ENCODE measurements at regions not wholly inside any gene's neighbourhood (a gene's known extent, or its start where the extent isn't known, plus 50 kb on each side); places are given as distances from the start of the nearest gene placed in this dataset.

- ChIA-PET POLR2A (ENCODE audit: unreplicated experiment) (interaction anchor here (0.6 kb wide), 1 partner anchor 275 kb away, joined by 5 read pairs; no protein-coding TSS in a partner anchor), CTCF (no interaction called here)
Observed at GRCh38 chr12:46916796-46917419, 91.1 kb upstream of the SLC38A4 start.

GRCh38 chr12:46917821-46918220, 92.0 kb upstream of the SLC38A4 start:
- ChIA-PET CTCF (no interaction called here), POLR2A (ENCODE audit: unreplicated experiment) (no interaction called here)
- TF ChIP-seq, protein P1, sequence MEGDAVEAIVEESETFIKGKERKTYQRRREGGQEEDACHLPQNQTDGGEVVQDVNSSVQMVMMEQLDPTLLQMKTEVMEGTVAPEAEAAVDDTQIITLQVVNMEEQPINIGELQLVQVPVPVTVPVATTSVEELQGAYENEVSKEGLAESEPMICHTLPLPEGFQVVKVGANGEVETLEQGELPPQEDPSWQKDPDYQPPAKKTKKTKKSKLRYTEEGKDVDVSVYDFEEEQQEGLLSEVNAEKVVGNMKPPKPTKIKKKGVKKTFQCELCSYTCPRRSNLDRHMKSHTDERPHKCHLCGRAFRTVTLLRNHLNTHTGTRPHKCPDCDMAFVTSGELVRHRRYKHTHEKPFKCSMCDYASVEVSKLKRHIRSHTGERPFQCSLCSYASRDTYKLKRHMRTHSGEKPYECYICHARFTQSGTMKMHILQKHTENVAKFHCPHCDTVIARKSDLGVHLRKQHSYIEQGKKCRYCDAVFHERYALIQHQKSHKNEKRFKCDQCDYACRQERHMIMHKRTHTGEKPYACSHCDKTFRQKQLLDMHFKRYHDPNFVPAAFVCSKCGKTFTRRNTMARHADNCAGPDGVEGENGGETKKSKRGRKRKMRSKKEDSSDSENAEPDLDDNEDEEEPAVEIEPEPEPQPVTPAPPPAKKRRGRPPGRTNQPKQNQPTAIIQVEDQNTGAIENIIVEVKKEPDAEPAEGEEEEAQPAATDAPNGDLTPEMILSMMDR (conservative IDR thresholded peaks at IDR 0.05), result no peak
- no peak for TF ChIP-seq EZH2 (IDR thresholded peaks at IDR 0.05; ENCODE audit: low read depth)
- Histone ChIP-seq H3K9me3 (ENCODE audit: insufficient read depth, low read depth) (peaks cover 4% of the 10 kb centered on the region), H3K36me3 (ENCODE audit: low read depth) (no peaks in the 10 kb centered on the region), H3K27me3 (ENCODE audit: insufficient read depth, low read depth) (no peaks in the 10 kb centered on the region), H3K4me3 (no peak overlapping the region), H3K79me2 (ENCODE audit: low read depth) (no peaks in the 10 kb centered on the region), H3K4me1 (replicated peaks; ENCODE audit: insufficient read depth) (peaks cover 20% of the 10 kb centered on the region), H3K9me2 (ENCODE audit: insufficient read depth) (no peaks in the 10 kb centered on the region), H2AFZ (no peak overlapping the region), H3K4me2 (no peak overlapping the region), H3F3A (ENCODE audit: insufficient read depth, low read depth) (peaks cover 8% of the 10 kb centered on the region; the same call in 1 of the 2 replicates), H4K20me1 (ENCODE audit: insufficient read depth) (no peaks in the 10 kb centered on the region), H3K27ac (no peak overlapping the region)
- no peak for DNase-seq
- no TSS peak for BruUV-seq (replicated peaks)
- intact Hi-C loops (cut with micrococcal nuclease; ENCODE audit: unreplicated experiment), result no loop called here

More at GRCh38 chr12:46916796-46917419, 91.1 kb upstream of the SLC38A4 start:
- H3K9me2 ChIP-seq (ENCODE audit: insufficient read depth), result no peaks in the 10 kb centered on the region
- DNase-seq, result no peak
- TF ChIP-seq EZH2 (IDR thresholded peaks at IDR 0.05; ENCODE audit: low read depth), result no peak
- TF ChIP-seq, protein P1 (conservative IDR thresholded peaks at IDR 0.05), result no peak
- intact Hi-C loops (cut with micrococcal nuclease; ENCODE audit: unreplicated experiment), result no loop called here
- no peak overlapping the region for H3K27ac ChIP-seq
- H3K27me3 ChIP-seq (ENCODE audit: insufficient read depth, low read depth), result no peaks in the 10 kb centered on the region
- H3K4me3 ChIP-seq, result no peak overlapping the region
- H3K4me2 ChIP-seq, result no peak overlapping the region
- H3K4me1 ChIP-seq (replicated peaks; ENCODE audit: insufficient read depth), result peaks cover 13% of the 10 kb centered on the region
- H2AFZ ChIP-seq, result no peak overlapping the region
- H4K20me1 ChIP-seq (ENCODE audit: insufficient read depth), result no peaks in the 10 kb centered on the region
- no peaks in the 10 kb centered on the region for H3K79me2 ChIP-seq (ENCODE audit: low read depth)
- peaks cover 5% of the 10 kb centered on the region; the same call in 1 of the 2 replicates for H3F3A ChIP-seq (ENCODE audit: insufficient read depth, low read depth)
- no peaks in the 10 kb centered on the region for H3K36me3 ChIP-seq (ENCODE audit: low read depth)
- H3K9me3 ChIP-seq (ENCODE audit: insufficient read depth, low read depth), result peaks cover 3% of the 10 kb centered on the region
- BruUV-seq (replicated peaks), result no TSS peak

GRCh38 chr12:46918631-46919030, 92.8 kb upstream of the SLC38A4 start:
- Histone ChIP-seq H3K9me3 (ENCODE audit: insufficient read depth, low read depth) (peaks cover 4% of the 10 kb centered on the region), H4K20me1 (ENCODE audit: insufficient read depth) (no peaks in the 10 kb centered on the region), H3K79me2 (ENCODE audit: low read depth) (no peaks in the 10 kb centered on the region), H3K4me3 (no peak overlapping the region), H3K27ac (no peak overlapping the region), H2AFZ (no peak overlapping the region), H3K4me2 (no peak overlapping the region), H3F3A (ENCODE audit: insufficient read depth, low read depth) (peaks cover 8% of the 10 kb centered on the region; the same call in 1 of the 2 replicates), H3K4me1 (replicated peaks; ENCODE audit: insufficient read depth) (peaks cover 20% of the 10 kb centered on the region), H3K36me3 (ENCODE audit: low read depth) (no peaks in the 10 kb centered on the region), H3K27me3 (ENCODE audit: insufficient read depth, low read depth) (no peaks in the 10 kb centered on the region), H3K9me2 (ENCODE audit: insufficient read depth) (no peaks in the 10 kb centered on the region)
- intact Hi-C loops (cut with micrococcal nuclease; ENCODE audit: unreplicated experiment), result no loop called here
- ChIA-PET CTCF (no interaction called here), POLR2A (ENCODE audit: unreplicated experiment) (no interaction called here)
- no TSS peak for BruUV-seq (replicated peaks)
- DNase-seq, result no peak
- TF ChIP-seq, protein P1 (conservative IDR thresholded peaks at IDR 0.05), result no peak
- no peak for TF ChIP-seq EZH2 (IDR thresholded peaks at IDR 0.05; ENCODE audit: low read depth)
